ENCODE measurements at regions not wholly inside any gene's neighbourhood (a gene's known extent, or its start where the extent isn't known, plus 50 kb on each side); places are given as distances from the start of the nearest gene placed in this dataset.

- DNase-seq: no peak
Measured at GRCh38 chr13:75124415-75124814, 357.6 kb downstream of the TBC1D4 start.

DNA sequence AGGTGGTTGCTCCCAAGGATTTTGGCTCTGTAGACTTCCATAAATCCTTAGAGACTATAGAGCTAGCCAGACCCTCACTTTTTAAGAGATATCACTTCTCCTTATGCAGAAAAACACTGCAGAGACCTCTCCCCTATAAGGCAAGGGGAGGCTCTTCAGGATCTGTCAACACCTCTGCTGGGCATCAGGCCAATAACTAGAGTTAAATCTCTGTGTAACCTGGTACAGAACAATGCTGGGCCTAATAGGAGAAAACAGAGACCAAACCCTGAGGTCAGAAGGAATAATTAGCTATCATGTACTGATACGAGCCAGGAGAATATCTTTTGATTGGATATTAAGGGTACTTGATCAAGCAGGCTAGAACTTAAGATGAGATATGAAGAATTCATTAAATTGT, 358.5 kb downstream of the TBC1D4 start:
- no peak for DNase-seq

DNA sequence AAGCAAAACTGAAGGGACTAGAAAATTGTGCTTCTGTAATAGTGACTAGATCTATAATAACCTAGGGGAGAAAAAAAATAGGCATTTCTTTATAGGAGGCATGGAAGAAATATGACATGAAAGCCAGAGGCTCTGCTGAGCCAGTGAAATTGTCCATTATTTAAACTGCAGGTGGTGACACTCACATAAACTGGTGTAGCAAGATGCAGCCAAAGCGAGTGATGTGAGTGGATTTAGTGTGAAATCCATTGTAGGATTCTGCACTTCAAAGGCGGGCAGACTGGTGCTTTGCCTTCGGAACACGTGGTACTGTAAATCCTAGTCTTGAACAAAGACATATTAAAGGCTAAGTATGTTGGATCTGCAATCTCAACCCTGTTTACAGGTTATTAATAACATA, 361.9 kb downstream of the TBC1D4 start:
- DNase-seq: no peak

GRCh38 chr13:75115171-75115570, 366.8 kb downstream of the TBC1D4 start:
- DNase-seq: no peak

DNA sequence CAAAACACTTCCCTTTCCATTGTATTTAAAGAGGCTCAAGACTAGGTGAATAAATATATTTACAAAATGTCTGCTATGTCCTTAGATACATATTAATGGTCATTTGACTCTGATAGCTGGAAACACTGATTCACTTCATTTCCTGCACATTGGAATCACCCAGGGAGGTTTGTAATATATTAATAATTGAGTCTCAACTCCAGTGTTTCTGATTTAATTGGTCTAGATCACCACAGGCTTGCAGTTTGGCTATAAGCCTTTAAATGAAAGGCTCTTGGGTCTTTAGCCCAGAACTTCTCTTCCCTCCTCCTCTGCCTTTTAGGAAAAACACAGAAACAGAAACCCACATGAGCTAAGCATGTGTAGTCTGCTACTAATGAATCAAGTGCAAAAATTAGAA, 378.0 kb downstream of the TBC1D4 start:
- no peak for DNase-seq

DNA sequence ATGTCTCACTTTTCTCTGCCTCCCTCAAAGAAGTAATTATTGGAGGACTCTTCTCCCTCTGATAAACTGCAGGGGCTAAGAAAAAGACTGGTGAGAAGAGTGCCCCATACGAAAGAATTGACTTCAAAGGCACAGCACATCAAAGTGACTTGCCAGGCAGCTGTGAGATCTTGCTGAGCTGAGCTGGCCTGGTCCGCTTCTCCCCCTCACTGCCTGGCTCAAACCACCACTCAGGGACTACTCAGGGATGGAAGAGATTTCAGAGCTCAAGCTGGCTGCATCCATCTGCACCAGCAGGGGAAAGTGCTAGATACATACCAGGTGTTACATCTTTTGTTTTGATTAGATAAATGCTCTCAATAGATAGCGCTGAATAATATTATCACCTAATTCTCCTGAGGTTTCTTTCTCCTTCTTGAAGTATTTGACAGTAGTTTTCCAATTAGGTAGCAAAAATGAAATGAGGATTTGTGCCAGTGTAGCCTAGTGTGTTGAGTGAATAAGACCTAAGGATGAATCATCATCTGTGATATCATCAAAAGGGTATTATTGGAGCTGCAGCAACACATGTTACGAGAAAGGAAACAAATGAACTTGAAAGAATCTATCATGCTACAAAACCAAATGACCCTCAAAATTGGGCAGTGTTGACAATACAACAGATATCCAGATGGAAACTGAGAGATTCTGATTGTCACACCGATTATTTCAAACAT, 379.8 kb downstream of the TBC1D4 start:
- DNase-seq: peak; percentile 26

DNA sequence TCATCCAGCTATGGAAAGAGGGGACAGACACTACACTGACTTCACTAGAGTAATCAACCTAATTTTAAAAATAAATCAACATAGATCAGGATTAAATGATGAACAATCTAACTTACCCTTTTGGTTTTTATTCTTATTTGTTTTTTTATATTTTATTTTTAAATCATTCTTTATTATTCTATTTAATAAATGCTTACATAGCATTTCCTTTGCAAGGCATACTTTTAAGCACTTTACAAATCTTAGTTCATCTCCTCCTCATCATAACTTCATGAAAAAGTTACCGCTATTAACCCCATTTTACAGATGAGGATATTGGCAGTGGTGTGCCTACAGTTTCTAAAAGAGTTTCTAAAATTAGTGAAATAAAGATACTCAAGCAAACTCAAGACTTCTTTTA, 380.6 kb downstream of the TBC1D4 start:
- DNase-seq: no peak

GRCh38 chr13:75092143-75092542, 389.8 kb downstream of the TBC1D4 start:
- no peak for DNase-seq

DNA sequence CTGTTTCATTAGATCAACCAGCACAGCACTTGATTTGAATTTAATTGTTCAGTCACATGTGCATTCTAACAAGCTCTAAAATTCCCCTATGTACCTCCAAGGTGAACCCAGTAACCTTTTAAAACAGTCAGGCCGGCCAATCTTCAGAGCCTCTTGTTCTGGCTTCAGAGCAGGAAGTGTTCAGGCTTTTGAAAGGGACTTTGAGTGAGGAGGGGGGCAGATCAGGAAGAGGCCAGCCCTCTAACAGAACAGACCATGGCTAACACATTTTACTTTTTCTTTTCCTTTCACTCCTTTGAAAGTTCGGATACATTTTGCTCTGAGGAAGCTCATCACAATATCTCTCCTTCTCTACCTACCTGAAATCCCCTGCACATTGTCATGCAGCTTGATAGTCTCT, 390.3 kb downstream of the TBC1D4 start:
- DNase-seq: no peak

- no peak for DNase-seq
Measured at GRCh38 chr13:75090872-75091615, 390.9 kb downstream of the TBC1D4 start.

DNA sequence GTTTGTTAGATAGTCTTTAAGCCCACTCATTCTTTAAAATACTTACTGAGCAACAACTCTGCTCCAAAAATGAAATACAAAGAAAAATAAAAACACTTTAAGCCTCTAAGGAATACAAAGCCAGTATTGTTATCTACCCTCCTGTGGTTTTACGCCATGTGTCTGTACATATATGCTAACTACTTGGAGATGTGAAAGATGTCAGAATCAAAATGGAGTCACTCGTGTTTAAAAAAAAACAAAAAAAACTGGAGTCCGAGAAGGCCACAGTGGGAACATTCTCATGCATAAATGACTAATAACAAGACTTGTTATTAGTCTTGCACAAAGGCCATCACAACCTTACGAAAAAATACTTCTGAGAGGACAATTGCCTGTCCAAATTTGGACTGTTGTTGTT, 393.1 kb downstream of the TBC1D4 start:
- no peak for DNase-seq

DNA sequence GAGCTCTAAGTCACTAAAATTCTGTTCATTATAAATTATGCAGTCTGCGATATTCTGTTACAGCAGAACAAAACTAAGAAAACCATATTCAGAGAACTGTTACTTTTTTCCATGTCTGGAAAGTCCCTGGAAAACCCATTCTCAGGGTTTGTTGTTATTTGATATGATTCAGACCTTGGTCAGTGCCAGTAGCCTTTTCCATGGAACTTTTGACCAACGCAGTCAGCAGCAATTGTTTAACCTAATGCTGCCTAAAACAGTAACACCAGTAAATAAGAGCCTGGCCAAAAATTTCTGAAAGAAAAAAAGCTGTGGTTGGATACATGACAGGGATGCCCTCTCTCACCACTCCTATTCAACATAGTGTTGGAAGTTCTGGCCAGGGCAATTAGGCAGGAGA, 402.7 kb downstream of the TBC1D4 start:
- peak; percentile 66 for DNase-seq

- peak; percentile 73 for DNase-seq
Measured at GRCh38 chr13:75076476-75076875, 405.5 kb downstream of the TBC1D4 start.

DNA sequence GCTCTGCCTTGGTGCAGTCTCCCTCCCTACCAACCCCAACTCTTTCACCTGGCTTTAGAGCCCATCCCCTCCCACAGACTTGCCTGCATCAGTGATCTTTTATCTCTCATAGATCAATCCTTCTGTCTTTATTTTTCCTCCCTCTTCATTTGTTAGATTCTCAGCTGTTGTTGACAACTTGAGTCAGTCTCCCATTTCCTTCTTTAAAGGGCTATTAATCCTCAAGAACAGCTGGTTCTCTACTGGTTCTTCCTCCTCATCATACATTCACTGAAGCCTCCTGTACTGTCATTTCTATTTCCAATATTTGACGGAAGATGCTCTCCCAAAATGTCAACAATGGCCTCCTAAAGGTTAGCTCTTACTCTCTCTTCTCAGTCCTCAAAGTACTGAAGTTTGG, 408.2 kb downstream of the TBC1D4 start:
- DNase-seq: no peak

GRCh38 chr13:75072891-75073290, 409.1 kb downstream of the TBC1D4 start:
- DNase-seq: no peak

GRCh38 chr13:75072368-75072767, 409.6 kb downstream of the TBC1D4 start:
- no peak for DNase-seq

GRCh38 chr13:75071796-75072195, 410.2 kb downstream of the TBC1D4 start:
- no peak for DNase-seq

DNA sequence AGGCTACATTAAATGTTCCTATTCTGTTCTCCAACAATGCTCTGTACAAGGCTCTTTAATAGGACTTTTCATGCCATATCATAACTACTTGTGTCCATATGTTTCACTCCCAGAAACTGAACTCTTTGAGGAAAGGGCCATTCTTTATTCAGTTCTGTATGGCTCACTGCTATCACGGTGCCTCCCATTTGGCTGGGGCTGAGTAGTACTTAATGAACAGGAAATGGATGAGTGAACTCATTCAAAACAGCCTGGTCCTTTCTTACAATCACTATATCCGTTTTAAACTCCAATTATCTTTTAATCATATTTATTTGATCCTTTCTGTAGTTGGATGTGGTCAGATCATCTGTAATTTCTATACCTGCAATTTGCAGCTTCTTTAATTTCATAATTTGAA, 410.6 kb downstream of the TBC1D4 start:
- no peak for DNase-seq

DNA sequence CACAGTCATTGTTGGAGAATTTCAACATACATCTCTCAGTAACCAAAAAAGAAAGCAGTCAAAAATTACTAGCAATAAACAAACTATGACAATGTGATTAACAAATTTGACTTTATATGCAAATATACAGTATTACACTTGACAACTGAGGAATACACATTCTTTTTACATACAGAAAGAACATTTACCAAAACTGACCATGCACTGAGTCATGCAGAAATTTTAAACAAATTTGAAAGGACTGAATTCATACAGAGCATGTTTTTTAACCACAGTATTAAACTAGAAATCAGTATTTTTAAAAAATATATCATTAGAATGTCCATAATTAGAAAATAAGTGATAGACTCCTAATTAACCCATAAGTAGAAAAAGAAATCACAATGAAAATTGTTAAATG, 420.1 kb downstream of the TBC1D4 start:
- DNase-seq: no peak

DNA sequence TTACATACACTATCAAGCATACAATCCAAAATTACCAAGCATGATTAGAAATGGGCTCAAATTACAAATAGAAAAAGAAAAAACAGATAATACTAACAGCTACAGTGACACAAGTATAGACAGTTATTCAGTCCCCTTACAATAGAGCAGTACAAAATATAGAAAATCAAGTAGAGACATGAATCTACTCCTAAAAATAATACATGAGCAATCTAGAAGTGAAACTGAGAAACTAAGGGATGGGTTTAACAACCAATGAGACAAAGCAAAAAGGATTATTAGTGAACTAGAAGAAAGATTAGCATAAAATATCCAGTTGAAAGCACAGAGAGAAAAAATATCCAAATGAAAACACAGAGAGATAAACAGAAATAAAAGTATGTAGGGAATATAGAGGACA, 426.7 kb downstream of the TBC1D4 start:
- DNase-seq: no peak

- no peak for DNase-seq
Measured at GRCh38 chr13:75052616-75053015, 429.4 kb downstream of the TBC1D4 start.

GRCh38 chr13:75050419-75051046, 431.4 kb downstream of the TBC1D4 start:
- peak; percentile 30 for DNase-seq

DNA sequence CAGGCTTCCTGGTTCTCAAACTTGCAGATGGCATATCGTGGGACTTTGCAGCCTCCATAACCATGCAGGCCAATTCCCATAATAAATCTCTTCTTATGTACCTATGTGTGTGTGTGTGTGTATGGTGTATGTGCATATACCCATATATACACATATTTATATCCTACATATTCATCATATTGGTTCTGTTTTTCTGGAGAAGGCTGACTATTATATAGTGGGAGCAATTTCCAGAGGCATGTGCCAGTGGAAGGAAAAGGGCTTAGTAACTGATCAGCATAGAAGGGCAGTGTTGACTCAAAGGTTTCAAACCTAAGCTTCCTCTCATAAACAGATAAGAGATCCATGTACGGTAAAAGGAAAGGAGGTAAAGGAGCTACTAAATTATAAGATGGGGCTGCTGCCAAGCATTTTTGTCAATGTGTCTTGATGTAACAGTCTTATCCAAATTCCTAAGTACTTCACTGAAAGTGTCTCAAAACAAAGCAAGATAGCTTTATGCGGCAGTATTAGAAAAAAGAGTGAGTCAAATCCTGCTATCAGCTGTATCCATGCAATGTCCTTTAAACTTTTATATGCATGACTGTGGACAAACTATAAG, 432.1 kb downstream of the TBC1D4 start:
- DNase-seq: peak; percentile 30

DNA sequence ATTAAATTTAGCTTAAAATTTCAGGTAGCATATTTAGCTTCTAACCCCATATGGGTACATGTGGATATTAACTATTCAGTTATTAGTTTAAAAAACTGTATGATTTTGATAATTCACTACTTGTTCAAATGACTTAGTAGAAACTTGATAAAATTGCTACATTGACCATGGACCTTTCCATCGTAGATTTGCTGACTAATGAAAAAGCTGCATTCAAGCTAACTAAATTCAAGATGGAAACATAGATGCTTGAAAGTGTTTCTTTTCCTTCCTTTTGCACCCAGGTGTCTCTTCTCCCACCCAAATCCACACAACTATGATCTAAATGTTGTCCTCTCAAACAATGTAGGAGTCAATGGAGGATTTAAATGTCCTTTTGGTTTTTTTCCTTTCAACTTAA, 439.2 kb downstream of the TBC1D4 start:
- DNase-seq: no peak
